ENCODE measurements at regions not wholly inside any gene's neighbourhood (a gene's known extent, or its start where the extent isn't known, plus 50 kb on each side); places are given as distances from the start of the nearest gene placed in this dataset.
"Not testable (repeated sequence)": the region's sequence is repeated elsewhere in the genome, so short reads cannot be mapped to it uniquely, and the experiment has no call there.

DNA sequence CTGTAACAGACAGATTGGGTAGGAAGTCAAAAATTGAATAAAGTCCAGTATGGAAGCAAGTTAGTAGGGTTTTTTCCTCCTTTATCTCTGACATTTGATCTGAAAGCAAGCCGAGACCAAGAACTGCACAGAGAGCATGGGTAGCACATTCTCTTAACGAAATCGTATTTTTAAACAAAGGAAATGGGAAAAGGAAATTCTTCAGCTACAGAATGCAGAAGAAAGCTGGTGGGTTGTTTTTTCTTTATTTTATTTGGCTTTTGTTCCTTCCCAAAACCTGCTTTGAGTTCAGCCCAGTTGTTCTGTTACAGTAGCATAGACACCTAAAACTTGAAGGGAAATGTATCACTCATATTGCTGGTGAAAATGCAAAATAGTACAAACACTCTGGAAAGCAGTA, 397.0 kb downstream of the GBE1 start:
- no peak for FAIRE-seq
- no peak for DNase-seq (ENCODE audit: low spot score)

GRCh38 chr3:81363816-81364215, 397.6 kb downstream of the GBE1 start:
- FAIRE-seq: no peak

DNA sequence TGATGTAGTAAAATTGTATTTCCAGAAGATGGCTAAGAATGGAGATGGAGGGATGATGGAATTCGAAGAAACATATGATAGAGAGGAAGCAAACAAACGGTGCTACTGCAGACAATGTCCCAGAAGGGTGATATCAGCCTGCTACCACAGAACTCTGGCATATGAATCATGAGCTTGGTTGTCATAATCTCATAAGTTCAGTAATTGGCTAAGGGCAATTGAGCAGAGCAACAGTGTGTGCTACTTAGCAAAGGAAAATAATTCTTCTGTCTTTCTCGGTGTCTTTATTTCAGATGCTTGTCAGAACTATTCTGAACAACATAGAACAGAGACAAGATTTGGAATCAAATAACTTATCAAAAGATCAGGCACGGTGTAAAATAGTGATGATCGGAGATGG, 407.3 kb downstream of the GBE1 start:
- DNase-seq (ENCODE audit: low spot score): no peak
- no peak for FAIRE-seq

More at GRCh38 chr3:81363816-81364215, 397.6 kb downstream of the GBE1 start:
- no peak for DNase-seq (ENCODE audit: low spot score)

- FAIRE-seq (no peak), DNase-seq (ENCODE audit: low spot score) (no peak)
Observed at GRCh38 chr3:81352867-81353266, 408.6 kb downstream of the GBE1 start.

DNA sequence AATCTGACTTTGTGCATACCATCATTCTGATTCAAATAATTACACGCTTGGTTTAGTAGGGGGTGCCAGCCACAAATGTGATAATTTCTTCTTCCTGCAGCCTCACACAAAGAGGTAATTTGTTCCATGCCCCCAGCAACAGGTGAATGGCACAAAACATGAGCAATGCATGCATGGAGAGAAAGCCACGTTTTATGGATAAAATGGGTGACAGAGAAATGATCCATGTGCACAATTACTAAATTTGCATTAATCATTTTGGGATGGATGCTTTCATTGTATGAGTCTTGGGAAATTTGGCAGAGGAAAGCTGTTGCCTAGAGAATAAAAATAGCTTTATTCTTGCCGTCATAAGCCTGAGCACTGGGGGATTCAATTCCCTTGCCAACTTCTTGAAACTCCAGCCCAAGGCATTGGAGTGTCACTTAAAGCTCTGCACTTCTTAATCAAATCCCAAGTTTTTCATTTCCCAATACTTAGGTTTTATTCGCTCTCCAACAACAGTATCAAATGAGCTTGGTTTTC, 411.6 kb downstream of the GBE1 start:
- FAIRE-seq (no peak), DNase-seq (ENCODE audit: low spot score) (no peak)

DNA sequence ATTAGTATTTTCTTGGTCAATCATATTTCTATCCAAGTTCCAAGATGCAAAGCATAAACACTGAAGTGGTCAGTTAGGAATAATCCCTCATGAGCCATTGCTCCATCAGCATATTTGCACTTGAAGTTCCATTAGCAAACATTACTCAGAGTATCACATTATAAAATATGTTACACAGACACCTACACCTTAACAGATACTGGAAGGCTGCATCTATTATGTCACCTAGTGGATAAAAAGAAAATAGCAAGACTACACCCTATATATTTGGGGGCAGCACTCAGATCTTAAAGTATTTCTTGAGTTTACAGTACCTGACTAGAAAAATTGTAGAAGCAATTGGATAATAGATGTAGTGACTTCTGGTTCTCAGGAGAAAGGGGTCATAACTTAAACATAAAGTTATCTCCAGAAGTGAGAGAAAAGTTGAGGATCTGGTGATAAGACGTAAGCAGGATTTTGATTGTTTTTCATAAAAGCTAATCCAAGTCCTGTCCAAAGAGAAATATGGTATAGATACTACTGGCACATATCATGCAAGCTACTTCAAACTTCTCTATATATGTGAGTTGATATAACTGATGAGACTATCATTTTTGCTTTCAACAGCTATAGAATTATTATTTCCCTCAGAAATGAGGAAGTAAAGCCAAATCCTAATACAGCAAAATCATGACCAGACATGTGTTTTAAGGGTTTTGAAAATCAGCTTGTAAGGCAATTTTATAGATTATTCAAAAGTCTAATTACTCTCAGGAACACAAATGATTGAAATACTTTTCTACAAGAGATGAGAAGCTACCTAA, 422.2 kb downstream of the GBE1 start:
- FAIRE-seq: no peak

DNA sequence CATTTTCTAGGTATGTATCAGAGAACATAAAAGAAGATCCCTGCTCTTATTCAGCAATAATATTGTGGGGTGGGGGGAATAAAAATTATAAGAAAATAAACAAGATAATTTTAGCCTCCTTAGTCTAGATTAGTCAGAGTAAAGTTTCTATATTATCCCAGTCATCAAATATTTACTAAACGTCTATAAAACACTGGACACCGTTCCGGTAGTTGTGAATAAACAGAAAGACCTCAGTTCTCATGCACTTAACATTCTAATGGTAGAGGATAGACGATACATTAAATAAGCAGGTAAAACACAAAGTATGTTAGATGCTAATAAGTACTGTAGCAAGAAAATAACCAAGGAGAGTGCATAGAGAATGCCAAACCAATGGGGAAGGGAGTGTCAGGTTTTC, 425.0 kb downstream of the GBE1 start:
- FAIRE-seq (no peak), DNase-seq (ENCODE audit: low spot score) (no peak)

More for the DNA sequence above, 422.2 kb downstream of the GBE1 start:
- peak; percentile 5 for DNase-seq (ENCODE audit: low spot score)

- not testable (repeated sequence) for FAIRE-seq; DNase-seq (ENCODE audit: low spot score)
Observed at GRCh38 chr3:81329835-81330234, 431.6 kb downstream of the GBE1 start.

DNA sequence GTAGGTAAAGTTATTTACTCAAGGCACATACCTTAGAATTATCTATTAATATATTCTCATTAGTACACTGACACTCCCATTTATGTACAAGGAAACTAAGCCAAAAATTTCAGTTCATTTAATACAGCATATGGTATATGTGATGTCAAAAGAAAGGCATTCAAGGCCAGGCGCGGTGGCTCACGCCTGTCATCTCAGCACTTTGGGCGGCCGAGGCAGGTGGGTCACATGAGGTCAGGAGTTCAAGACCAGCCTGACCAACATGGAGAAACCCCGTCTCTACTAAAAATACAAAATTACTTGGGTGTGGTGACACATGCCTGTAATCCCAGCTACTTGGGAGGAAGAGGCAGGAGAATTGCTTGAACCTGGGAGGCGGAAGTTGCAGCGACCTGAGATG, 435.2 kb downstream of the GBE1 start:
- FAIRE-seq: no peak

GRCh38 chr3:81320862-81321261, 440.6 kb downstream of the GBE1 start:
- no peak for DNase-seq (ENCODE audit: low spot score)
- no peak for FAIRE-seq

More for the DNA sequence above, 435.2 kb downstream of the GBE1 start:
- DNase-seq (ENCODE audit: low spot score): no peak

DNA sequence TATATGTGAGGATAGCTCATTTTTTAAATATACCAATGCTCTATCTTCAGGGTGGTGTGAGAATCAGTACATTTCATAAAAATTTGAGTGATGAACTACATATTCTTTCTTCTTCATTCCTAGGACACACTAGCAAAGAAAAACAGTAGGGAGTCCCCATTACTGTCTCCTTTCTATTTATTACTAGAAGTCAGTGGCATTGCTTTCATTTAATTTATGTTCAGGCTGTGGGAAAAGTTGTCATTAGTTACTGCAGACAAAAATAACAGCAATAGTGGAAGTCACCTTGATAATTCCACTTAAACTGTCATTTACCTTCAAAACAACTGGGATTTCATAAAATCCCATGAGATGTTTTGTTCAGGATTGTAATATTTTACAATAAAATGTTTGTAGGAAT, 446.4 kb downstream of the GBE1 start:
- DNase-seq (ENCODE audit: low spot score) (no peak), FAIRE-seq (no peak)

- no peak for DNase-seq (ENCODE audit: low spot score)
- FAIRE-seq: no peak
Observed at GRCh38 chr3:81311321-81311720, 450.1 kb downstream of the GBE1 start.

GRCh38 chr3:81308306-81308705, 453.1 kb downstream of the GBE1 start:
- DNase-seq (ENCODE audit: low spot score) (no peak), FAIRE-seq (no peak)

- FAIRE-seq (no peak), DNase-seq (ENCODE audit: low spot score) (no peak)
Observed at GRCh38 chr3:81307221-81307620, 454.2 kb downstream of the GBE1 start.

GRCh38 chr3:81303321-81303720, 458.1 kb downstream of the GBE1 start:
- no peak for DNase-seq (ENCODE audit: low spot score)

GRCh38 chr3:81302045-81302444, 459.4 kb downstream of the GBE1 start:
- DNase-seq (ENCODE audit: low spot score): peak; percentile 50
- FAIRE-seq: no peak

More at GRCh38 chr3:81303321-81303720, 458.1 kb downstream of the GBE1 start:
- FAIRE-seq: no peak

DNA sequence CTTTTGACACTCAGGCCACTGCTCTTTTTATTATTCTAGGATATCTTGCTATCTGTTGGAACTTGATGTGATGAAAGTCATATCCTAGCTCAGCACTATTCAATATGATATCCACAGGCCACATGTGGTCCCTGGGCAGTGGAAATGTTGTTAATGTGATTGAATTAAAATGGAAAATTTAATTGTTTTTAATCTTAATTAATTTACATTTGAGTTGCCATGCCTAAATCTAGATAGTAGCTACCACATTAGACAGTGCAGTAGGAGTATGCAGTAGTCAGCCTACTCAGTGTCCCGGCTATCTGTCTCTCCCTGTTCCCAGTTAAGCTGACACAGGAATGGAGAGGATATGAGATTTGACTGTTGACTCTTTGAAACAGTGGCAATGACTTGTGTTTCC, 460.2 kb downstream of the GBE1 start:
- DNase-seq (ENCODE audit: low spot score) (no peak), FAIRE-seq (no peak)

DNA sequence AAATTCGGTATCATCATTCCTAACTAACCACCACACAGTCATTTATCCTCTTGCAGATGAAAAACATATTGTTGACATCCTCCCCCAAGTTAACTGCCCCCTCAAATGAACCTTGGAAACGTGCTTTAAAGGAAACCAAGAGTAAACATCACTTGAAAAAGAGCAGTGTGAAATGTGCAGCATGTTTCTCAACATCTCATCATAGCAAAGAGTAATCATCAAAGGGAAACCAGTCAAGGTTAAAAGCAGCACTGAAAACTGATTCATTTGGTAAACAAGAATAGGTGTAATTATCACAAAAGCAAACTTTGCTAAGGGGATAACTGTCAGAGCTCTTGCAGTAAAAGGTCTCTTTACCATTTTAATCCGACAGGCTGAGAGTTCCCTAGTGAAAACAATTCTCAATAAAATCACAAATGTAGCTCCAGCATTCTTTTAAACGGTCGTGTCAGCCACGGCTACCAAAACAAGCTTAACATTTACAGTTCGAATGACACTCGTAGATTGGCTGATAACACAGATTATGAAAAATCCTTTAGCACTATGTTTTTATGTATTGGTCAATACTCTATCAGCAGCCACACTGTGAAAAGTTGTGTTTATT, 461.0 kb downstream of the GBE1 start:
- FAIRE-seq (no peak), DNase-seq (ENCODE audit: low spot score) (no peak)

- FAIRE-seq (no peak), DNase-seq (ENCODE audit: low spot score) (no peak)
Observed at GRCh38 chr3:81299481-81299880, 462.0 kb downstream of the GBE1 start.

DNA sequence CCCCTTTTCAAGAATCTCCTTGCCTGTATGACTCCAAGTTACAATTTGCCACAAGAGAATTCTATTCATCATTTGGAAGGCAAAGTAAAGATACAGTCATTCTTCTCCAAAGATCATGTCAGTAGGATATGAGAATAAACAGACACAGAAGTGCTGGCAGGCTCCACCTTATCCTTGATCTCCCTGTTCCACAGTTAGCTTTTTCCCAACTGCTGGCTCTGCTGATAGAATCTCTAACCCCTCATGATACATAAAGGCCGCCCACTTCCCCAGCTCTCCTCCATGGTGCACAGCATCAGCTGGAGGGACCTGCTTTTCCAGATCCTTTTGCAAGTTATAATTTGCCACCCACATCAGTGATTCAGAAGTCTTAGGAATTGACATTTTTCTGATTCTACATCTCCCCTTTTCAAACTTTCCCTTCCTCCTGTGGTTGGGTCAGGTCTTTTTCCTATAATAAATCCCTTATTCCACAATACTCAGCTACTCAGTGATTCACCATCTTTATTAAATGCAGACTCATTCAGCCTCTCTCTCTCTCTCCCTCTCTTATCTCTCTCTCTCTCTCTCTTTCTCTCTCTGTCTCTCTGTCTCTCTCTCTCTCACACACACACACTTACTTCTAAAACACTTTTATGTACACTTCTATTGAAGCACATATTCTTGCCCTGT, 465.4 kb downstream of the GBE1 start:
- DNase-seq (ENCODE audit: low spot score) (no peak), FAIRE-seq (peak; percentile 37)

- DNase-seq (ENCODE audit: low spot score) (no peak), FAIRE-seq (no peak)
Observed at GRCh38 chr3:81293156-81293555, 468.3 kb downstream of the GBE1 start.

- no peak for DNase-seq (ENCODE audit: low spot score)
- FAIRE-seq: no peak
Observed at GRCh38 chr3:81291586-81291985, 469.9 kb downstream of the GBE1 start.

All from urothelium cell line (cell line).